HG03095 (cell line): ENCODE measurements at regions not wholly inside any gene's neighbourhood (a gene's known extent, or its start where the extent isn't known, plus 50 kb on each side); places are given as distances from the start of the nearest gene placed in this dataset.

ENCODE experiments used
- ATAC-seq: cut with Tn5 transposase; IDR thresholded peaks from one replicate; pipeline ENCODE4 v1.9.1; 2021; ENCODE audit warnings: moderate library complexity; ENCODE audit not compliant: unreplicated experiment

- no peak for ATAC-seq
These were observed 1928.2 kb upstream of the WWC1 start for GRCh38 chr5:166363087-166363760.

GRCh38 chr5:166365164-166365563, 1926.3 kb upstream of the WWC1 start:
- ATAC-seq = no peak

DNA sequence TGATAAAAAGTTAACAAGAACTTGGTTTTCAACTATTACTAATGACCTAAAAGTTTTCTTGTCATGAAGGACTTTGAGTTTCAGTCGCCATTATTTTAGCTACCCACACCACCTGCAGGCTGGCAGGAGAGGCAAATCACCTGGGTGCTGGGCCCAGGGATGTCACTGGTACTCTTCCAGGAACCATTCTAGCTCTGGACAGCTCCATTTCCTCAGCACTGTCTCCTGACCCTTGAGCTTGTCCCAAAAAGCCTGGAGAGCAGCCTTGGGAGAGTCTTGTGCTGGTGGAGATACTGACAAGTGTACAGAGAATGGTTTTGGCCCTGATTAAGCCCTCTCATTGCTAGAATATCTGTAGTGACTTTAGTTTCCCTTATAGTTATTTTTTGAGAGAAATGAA, 1924.1 kb upstream of the WWC1 start:
- no peak for ATAC-seq

DNA sequence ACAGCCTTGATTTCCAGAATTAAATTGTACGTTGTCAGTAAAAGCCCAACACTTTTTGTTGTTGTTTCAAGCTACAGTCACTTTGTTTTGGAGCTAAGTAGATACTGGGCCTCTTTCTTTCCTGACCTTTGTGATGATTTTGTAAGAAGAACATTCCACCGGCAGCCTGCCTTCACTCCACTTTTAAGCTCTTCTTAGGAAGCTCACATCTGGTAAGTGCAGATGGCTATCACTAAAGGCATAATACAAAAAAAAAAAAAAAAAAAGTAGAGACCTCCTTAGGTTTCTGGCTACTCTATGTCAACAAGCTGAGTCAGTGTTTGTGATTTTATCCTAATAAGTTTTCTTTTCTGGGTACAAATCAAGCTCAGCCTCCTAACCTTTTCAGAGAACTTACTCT, 1922.1 kb upstream of the WWC1 start:
- ATAC-seq = no peak

DNA sequence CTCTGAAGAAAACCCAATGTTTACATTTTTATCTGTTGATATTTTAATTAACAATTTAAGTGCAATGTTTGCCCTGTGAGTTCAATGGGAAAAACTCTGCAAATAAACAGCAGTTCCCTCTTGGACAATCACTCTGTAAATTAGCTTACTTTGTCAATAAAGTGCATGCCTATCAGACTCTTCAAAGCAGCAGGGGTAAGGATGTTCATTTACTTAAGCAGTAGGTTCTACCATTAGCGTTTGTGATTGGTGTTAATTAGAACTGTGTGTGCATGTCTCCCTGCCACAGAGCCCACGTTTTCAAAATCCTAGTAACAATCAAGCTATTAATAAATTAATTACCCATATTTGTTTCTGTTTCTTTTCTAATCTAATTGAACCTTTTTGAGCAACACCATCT, 1921.6 kb upstream of the WWC1 start:
- no peak for ATAC-seq

DNA sequence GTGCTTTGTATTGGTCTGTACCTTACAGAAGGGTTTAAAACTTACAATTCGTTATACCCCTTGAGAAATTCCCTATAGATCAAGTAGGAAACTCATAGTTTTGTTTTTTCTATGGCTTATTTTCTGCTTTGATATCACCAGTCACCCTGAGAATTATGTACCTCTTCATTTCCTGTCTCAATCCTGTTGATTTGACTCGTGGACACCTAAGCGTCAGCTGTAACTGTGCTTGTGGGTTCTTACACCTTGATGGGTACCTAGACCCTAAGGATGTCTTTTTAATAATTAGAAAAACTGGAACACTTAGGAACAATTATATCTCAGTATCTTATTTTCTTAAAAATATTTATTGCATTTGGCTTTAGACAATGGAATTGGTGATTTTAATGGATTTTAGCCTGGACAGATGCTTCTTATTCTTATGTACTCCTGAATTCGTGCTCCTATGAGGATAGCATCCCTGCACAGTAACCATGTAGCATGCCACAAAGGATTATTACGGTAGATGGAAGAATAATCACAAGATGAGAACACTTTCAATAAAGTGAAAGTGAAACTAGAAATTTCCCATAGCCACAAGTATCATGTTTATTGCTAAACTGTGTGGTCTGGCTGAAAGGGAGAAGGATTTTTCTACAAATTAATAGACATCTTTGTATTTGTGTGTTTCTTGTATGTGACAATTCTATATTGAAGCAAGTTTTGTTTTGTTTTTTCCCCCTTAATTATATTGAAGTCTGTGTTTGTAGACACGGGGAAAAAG, 1920.3 kb upstream of the WWC1 start:
- ATAC-seq = no peak

DNA sequence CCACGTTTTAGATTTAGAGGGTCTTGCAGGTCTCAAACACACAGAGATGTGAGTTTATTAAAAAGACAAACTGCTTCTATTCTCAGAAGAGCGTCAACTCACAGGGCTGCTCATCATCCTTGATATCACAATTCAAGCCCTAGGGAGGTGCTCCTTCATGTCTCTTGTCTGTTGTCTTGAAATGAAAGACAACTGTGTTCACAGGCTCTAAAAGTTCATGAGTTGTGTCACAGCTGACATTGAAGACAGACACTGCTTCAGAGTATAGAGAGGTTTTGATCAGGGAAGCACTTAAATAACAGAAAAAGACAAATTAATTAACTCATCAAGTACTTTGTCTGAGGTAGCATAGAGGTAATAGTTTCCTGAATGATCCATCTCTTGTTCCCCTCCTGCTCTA, 1917.6 kb upstream of the WWC1 start:
- no peak for ATAC-seq

DNA sequence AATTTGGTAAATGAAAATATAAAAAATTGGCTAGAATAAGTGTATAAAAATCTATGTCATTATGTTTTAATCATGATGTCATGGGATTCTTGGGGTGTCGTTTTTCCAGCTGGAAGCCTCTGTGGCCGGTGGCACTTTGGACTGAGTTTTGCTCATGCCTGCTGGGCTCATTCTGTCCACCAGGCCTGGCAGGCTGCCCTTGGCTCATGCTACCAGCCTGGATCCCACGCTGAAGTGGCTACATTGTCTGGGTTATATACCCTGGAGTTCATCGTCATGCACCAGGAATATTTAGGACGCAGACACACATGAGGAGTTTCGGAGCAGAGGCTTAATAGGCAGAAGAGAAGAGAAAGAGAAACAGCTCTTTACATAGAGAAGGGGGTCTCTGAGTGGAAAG, 1913.7 kb upstream of the WWC1 start:
- ATAC-seq = no peak

DNA sequence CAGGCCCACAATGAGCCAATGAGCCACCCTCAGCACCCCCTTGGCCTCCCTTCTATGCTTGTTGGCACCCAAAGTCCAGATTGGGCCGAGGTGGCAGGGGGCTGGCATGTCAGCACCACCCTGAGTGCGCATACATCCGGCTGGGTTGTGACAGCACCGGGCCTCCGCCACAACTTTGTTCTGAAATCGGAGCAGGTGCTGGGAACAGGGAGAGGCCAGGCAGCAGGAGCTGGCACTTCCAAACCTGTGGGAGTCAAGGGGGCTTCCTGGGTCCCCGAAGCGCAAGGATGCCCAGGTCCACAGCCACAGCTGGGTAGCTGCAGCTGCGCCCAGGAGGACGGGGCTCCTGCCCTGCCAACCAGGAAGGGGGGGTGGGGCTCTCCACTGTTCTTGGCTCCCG, 1911.9 kb upstream of the WWC1 start:
- no peak for ATAC-seq

- ATAC-seq = no peak
These were observed 1909.4 kb upstream of the WWC1 start for GRCh38 chr5:166382031-166382430.

DNA sequence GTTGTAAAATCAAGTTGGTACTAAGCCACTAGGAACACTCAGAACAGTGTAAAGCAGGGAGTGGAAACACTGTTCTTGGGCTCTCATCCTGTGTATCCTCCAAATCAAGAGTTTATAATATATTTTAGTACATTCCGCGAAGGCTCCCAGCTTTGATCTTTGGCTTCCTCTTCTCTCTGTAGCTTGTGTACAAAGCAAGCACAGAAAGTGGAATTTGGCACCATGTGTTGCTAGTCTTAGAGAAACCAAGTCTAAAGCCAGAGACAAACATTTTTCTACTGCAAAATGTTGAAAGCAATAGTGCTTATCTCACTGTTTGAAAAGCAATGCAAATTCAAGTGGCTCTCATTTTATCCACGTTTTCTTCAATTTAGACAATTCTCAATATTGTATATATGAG, 1893.3 kb upstream of the WWC1 start:
- ATAC-seq = no peak

GRCh38 chr5:166399781-166400180, 1891.7 kb upstream of the WWC1 start:
- ATAC-seq = no peak

DNA sequence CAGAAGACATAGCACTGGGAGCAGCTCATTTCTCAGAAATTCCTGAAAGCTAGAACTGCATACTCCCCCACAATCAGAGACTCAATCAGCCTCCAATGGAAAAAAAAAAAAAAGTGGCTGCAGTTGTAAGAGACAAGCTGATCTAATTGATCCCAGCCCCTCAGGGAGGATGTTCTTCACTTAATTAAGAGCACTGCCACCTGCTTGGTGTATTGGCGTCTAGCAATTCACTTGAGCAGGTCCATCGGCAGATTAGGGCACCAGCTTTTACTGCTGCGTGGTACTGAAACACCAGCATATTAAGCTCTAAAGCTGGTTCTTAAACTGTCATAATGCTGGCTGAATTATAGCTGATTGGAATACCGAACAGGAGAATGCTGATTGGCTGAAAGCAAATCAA, 1890.1 kb upstream of the WWC1 start:
- no peak for ATAC-seq

DNA sequence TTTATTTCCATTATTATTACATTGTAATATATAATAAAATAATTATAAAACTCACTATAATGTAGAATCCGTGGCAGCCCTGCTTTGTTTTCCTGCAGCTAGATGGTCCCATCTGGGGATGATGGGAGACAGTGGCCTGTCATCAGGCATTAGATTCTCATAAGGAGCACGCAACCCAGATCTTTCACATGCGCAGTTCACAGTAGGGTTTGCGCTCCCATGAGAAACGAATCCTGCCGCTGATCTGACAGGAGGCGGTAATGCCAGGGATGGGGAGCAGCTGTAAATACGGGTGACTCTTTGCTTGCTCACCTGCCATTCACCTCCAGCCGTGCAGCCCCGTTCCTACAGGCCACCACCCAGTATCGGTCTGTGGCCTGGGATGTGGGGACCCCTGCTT, 1879.3 kb upstream of the WWC1 start:
- no peak for ATAC-seq

DNA sequence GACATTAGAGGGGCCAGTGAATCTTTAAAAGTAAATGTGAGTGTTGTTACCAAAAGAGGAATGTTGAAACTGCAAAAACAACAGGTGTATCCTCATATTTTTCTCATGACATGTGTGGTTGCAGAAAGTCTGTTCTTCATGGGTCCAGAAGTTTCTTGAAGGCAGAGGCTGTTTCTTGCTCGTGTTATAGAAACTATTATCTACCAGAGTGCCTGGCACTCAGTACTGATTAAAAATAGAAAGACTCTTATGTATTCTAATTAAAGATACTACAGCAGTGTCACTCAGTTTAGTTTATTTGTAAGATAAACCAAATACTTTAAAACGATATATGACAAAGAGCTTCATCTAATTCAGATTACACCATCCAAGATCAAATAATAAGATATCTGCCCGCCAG, 1864.2 kb upstream of the WWC1 start:
- ATAC-seq = no peak

DNA sequence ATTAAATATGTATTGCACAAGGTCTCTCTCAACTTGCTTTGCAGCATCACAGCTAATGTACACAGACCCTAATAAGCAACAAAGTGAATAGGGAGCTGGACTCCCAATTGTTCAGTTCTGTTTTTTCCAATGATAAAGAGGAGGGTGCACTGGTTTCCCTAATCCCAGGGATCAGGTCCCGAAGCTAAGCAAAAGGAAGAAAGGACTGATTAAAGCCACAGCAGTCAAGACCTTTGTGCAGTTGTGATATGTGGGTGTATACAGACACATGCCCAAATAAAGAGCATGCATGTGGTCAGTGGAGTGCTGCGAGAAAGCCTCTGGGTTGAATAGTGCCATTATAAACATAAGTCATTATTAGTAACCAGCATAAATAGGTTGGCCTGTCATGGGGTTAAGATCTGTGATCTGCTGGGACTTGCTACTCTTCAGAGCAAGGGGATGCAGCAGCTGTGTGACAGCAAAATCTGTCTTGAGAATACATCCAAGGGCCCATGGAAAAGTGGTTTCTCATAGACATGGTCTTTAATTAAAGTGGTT, 1863.1 kb upstream of the WWC1 start:
- no peak for ATAC-seq

DNA sequence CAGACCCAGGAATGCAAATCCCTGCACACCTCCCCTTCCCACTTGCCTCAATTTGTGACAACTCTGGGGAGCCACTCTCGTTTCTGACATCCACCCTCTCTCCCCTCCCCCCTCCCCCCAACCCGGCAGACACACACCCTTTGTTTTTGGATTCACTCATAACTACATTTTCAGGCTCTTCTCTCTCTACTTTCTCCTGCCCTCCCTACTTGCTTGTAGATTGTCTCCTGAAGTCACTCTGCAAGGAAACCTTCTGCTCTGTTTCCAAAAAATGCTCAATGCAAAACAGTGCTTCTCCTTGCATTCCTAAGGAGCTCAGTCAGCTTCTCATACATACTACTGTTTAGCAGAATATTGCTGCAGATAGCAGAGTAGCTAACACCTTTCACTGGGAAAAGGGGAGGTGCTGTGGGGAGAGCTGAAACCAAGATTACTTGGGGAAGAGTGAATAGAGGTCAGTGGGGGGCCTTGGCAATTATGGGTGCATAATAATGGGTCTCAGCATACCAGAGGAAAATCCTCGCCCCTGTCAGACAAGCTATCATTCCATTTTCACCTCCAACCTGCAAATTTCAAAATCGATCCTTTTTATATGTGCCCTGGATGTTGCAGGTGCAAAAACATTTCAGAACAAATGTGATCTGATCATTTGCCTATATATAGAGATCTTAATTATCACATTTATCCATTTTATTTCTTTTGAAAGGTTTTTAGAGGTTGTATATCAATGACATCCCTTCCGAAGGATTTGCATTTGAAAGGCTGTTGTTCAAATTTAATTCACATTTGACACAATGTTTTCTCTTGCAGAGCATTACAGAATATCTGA, 1860.7 kb upstream of the WWC1 start:
- ATAC-seq = no peak

DNA sequence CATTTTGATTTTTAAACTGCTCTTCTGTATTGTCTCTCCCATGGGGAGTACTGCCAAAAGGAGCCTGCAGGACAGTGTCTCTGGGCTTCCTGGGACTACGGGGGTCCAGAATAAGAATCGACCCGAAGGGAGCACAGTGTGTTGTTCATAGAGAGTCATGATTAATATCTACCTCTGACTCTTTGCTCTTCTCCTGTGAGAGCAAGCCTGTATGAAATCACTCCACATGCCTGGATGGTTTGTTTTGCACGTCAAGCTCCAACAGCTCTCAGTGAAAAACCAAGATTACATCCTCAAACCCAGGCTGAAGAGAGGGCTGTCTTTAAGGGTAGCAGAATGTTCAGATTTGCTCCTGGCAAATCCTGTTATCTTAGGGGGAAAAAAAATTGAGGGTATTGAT, 1860.0 kb upstream of the WWC1 start:
- no peak for ATAC-seq

GRCh38 chr5:166433679-166434078, 1857.8 kb upstream of the WWC1 start:
- ATAC-seq = no peak

- no peak for ATAC-seq
These were observed 1854.6 kb upstream of the WWC1 start for GRCh38 chr5:166436872-166437271.

DNA sequence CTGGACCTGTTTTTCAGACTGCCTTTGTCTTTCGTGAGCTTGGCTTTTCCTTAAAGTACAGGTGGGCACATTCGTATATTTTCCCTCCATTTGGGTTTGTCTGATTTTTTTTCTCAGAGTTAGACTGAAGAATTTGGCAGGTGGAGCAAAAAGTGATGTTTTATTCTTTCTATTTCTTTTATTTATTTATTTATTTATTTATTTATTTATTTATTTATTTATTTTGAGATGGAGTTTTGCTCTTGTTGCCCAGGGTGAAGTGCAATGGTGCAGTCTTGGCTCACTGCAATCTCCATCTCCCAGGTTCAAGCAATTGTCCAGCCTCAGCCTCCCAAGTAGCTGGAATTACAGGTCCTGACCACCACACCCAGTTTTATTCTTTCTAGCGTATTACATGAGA, 1805.1 kb upstream of the WWC1 start:
- ATAC-seq = no peak

DNA sequence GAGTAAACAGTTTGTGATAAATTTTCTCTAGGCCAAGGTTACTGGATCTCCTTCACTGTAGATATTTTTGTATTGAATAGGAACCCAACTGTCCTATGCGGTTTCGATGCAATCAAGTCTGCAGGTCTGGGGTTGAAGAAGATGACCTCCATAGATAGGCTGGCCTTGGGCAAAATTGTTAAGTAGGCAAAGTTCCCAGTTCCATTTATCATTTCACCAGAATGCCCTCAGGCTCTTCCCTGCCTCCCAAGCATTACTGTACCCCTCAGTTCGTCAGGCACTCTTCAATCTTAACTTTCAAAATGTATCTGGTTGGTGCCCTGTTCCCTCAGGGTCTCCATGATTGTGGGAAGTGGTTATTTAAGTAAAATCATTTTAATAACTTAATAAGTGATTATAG, 1802.9 kb upstream of the WWC1 start:
- ATAC-seq = no peak
